GM21526 (cell line): ENCODE measurements at regions not wholly inside any gene's neighbourhood (a gene's known extent, or its start where the extent isn't known, plus 50 kb on each side); places are given as distances from the start of the nearest gene placed in this dataset.

Experiments
- ATAC-seq: cut with Tn5 transposase; IDR thresholded peaks from one replicate; pipeline ENCODE4 v1.9.1; 2021; ENCODE audit warnings: moderate library complexity; ENCODE audit not compliant: unreplicated experiment, low FRiP score

DNA sequence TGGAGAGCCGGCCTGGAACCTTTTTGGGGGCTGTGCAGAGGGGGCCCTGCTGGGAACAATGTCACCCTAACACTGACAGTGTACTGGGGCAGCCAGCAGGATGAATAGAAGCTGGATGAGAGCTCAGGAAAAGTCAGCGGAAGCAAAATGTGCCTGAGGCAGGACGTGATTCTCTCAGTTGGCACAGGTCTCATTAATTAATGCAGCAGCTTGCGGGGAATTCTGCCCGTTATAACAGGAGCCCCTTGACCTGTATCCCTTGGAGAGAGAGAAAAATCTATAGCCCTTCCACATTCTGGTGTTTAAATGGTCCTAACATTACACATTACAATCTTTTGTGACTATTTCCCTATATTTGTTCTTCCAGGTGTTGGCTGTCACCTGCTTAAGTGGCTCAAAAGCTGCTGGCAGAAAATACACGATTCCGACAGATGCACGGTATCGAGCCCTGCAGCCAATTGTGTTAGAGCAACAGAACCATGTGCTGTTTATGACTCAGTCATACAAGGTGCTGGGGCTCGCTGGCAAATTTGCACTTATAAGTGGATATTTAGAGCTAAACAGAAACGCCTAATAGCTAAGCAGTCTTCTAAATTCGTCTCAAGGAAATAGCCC lies 854.7 kb downstream of the AACS start:
- no peak for ATAC-seq

DNA sequence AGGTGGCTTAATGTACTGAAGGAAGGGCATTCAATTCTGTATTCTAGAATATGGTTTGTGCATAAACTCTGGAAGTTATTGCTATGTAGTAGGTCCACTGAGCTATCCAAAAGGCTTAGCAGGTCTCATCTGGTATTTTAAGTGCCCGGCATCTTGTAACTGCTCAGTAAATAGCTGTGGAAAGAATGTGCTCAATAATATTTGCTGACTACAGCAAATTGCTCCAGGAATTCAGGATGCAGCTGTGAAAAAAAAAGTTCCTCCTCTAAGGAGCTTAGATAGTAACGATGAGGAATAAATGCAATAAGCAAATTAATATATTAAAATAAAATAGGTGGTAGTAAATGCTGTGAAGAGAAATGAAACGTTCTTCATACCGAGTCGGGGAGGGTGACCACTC lies 857.1 kb downstream of the AACS start:
- ATAC-seq: no peak

DNA sequence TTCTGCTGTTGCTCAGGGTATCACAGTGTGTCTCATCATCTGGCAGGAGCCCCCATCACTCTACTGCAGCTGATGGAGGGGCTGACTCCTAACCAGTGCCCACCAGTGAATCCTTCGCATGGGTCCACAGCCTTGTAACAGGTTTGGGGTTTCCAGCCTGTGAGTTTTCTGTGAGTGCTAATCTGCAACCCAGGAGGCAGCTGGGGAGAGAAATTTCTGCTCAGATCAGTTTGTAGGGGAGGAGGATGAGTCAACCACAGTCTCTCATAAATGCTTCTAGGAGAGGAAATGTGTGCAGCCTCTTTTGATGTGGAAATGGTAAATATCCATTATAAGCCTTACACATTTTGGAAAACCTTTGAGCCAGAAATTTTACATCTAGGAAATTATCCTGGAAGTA lies 871.3 kb downstream of the AACS start:
- no peak for ATAC-seq

DNA sequence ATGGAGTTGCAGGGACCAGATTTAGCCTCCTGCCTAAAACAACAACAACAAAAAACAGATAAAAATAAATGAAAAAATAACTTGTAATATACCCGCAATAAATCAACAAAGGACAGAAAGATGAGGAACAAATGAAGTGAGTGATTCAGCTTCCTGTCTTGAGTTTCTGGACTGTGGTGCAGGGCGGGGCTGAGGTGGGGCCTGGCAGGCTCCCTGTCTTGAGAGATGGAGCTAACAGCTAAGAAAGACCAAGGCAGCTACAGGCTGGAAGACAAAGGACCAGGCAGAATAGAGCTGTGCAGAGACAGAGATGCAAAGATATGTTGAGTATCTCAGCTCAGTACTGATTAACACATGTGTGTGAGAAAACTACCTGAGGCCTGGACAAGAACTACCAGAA lies 879.2 kb downstream of the AACS start:
- no peak for ATAC-seq

DNA sequence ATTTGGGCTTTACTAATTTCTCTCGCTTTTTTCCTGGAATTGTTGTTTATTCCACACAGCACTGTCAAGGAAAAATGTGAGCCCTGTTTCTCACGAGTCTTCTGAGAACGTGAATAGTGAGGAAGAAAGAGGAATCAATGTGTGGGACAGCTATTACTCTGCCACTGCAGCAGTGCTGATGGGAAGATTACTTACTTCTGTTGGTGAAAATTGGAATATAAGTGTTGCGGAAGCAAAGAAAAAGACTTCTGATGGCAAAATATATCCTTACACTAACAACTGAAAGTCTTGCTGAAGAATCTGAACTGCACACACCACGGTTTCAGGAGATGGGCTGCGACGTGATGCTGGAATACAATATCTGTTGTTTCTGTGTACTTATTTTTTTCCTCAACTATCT lies 884.2 kb downstream of the AACS start:
- no peak for ATAC-seq

DNA sequence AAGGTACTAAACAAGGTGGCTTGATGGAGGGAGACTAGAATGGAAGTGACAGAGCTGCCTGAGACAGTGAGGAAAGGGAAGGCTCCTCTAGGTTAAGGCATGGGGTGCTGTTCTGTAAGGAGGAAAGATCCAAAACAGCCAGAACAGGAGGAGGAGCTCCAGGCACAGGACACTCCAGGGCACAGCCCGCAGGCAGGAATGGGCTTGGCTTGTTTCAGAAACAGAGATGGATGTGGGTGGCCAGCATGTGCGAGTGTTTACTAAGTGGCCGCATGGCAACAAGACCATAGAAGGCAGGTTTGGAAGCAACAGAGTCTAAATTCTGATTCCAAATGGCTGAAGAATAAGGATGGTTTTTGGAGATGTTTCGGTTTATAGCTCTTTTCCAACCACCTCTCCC lies 889.1 kb downstream of the AACS start:
- ATAC-seq: no peak

DNA sequence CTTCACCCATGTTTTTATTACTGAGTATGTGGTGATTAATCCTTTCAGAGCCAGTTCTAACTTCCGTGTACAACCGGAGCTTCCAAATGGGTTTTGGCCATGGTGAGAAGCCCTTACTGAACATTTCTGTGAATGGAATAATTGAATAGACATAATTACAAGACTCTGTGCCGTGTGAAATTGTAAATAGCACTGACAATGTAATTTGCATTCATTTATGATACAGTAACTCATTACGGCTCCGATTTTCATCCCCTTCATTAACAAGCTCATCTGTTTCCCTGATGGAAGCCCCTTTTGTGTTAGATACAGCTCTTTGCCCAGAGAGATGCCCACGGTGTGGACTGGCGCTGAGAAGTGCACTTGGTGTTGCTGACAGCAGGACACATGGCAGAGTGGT lies 891.0 kb downstream of the AACS start:
- ATAC-seq: no peak

DNA sequence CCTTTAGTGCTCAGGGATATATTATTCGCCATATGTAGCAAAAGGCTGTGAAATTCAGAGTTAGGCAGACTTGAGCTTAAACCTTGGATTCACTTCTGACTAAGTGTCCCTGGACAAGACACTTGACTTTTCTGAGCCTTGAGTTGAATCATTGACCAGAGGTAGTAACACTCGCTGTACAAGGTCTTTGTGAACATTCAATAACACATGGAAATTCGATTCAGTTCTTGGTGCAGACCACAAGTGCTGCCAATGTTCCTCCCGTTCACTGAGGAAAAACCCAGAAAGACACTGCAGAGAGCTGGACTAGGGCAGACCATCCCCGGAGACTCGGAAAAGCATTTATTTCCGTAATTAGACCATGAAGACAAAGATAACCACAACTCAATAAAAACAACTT lies 901.4 kb downstream of the AACS start:
- no peak for ATAC-seq

DNA sequence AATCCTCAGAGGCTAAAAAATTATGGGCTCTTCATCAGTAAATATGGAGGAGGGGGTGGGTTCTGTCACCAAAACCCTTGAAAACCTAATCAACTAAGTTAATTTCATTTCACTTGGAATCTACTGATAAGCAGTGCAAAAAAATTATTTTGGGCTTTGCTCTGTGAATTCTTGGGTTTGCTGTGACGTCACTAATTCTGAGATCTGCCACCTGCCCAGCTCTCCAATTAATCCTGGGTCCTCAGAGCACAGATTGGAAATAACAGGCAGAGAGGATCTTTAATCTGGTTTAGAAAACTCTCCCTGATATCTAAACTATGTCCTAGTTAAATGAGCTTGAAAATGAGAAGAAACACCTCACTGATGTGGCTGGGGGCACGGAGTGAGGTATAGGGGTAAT lies 903.2 kb downstream of the AACS start:
- no peak for ATAC-seq

DNA sequence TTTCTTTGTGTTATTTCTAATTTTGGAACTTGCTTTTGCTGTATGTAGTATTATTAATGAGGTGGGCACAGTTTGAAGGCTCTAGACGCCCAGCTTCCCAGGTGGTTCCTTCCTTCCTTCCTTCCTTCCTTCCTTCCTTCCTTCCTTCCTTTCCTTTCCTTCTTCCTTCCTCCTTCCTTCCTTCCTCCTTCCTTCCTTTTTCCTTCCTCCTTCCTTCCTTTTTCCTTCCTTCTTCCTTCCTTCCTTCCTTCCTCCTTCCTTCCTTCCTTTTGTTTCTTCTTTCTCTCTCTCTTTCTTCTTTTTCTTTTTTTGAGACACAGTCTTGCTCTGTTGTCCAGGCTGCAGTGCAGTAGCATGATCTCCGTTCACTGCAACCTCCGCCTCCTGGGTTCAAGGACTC lies 906.7 kb downstream of the AACS start:
- ATAC-seq: no peak

DNA sequence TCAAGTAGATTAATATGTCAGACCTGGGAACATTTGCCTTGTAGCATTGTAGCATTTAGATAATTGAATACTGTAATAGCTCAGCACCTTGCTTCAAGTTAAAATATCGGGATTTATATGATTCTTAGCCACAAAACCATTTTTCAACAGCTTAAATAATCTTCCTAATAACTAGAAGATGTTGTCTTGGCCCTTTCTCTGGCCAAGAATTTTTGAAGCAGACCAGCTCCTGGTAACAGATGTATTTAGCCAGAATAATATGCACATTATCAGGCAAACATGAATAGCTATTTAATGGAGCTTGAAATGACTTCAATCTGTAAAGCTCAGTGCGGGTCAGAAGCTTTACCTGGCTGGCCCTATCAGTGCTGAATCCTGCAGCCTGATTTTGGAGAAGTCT lies 913.1 kb downstream of the AACS start:
- ATAC-seq: no peak

DNA sequence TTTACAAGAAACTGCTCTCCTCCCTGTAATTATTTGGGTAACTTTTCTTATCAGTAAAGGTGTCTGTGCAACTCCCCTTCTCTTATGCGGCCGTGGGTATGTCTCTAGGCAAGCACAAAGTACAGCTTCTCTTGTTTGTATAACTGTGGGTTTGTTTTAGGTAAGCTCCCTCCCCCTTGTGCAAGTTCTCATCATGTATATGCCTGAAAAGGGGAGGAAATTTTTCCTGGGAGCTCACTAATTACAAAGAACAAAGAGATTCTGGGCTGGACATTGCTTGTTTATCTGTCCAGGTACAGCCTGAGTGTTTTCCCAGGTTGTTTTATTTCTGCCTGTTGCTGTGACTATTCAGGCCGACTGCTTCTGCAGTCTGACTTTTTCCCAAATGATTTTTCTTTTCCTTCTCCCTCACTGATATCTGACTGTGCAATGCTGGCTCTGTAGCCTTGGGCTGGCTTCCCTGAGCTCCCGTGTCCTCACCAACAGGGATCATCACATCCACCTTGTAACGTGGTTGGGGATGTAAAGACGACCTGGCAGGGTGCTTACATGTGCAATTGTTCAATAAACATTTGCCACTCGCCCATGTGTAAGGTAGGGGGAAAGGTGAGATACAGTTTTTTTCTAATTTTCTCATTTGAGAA lies 916.5 kb downstream of the AACS start:
- ATAC-seq: no peak

DNA sequence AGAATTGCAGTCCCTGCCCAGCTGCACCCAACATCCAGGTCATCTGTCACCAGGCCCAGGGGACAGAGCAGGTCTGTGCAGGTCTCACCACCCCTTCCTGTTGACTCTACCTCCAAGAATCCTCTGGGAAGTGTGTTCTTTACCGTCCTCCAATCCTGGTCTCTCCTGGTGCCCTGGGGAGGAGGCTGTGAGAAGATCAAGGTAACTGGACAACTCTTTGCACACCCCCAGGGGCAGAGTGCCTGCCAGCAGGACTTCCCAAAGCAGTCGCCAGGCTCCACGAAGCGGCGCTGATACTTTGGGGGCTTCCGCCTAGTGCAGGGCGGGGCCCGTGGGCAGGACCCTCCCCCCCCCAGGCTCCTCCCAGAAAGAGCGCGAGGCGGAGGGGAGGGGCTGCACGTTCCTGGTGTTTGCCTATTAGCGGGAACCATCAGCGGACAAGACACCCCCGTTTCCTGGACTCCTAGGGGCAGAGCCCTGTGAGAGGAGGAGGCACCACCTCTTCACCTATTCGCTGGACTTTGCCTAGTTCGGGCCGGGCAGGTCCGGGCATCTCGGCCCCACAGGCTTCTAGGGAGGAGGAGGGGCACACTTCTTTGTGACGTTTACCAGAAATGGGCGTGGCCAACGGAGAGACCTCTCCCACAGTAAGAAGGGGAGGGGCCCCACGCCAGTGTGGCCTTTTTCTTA lies 918.0 kb downstream of the AACS start:
- no peak for ATAC-seq

DNA sequence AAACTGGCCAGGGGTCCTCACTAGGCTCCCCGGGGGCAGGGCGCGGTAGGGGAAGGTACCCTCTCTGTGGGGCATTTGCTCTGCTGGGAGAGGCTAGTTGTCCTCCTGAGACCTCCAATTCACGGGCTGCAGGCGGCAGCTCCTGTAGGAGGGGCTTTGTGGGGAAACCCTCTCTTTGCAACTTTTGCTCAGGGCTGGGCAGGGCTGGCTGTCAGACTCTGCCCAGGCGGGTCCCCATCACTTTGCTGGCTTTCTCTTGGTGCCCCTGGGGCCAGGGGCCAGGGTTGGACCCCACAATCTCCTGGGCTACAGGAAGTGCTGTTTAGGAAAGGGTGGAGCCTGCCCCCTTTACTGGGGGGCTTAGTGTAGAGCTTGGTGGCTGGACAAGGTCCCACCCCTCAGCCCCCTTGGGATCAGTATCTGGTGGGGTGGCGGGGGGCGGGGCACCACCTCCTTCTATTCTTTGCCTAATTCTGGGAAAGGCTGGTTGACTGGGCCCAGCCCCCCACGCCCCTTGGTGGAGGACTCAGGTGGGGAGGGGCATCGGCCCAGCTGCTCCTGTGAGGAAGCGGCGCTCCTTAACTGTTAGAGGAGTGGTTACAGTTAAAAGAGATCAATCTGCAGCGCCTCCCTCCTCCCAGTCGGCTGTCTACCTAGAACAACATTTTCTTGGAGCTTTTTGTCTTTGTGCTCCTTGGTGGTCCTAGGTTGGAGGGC lies 918.7 kb downstream of the AACS start:
- no peak for ATAC-seq

DNA sequence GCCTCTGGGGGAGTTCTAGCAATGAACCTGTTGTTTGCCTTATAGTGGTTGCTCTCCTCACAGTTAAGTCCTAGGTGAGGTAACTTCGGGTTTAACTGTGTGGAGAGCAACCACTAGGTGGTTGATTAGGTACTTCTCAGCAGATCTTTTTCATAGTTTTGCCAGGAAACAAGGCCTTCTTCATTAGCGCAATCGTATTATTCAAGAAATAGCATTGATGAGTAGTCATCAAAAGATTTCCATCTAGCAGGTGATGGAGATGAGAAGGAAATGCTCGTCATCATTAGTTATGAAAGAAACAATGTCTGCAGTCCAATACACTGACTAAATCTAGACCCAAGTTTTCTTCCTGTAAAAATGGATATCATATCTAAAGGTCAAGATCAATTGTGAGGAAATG lies 923.3 kb downstream of the AACS start:
- no peak for ATAC-seq

DNA sequence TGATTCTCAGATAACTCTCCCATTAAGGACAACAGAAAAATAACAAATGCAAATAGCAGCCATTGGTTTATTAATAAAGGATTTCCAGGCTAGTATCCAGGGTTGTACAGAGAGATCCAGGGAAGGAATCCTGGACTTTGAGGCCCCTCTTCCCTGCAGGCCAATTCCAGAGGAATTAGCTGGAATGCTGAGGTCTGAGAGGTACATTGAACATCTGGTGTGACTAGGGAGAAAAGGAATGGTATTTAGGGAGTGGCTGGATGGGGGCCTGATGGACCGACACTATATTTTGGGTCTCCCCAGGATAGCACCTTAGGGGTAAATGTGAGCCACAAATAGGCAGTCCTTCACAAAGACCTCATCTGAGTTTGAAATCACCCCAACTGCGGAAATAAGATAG lies 924.5 kb downstream of the AACS start:
- ATAC-seq: no peak

DNA sequence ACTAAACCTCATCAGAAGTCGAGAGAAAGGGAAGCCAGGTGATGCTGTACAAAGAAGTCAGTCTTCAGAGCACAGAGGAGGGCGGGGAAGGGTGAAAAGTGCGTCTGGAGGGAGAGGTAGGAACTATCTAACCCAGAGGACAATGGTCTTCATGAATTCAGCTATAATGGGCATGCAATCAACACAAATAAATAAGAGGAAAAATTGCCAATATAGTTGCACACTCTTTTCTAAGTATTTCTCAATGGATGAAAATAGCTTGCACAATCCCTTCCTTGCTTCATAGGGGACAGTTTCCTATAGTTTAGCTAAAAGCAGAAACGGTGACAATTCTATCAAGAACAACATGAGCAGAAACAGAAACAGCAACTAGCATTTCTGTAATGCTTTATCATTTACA lies 931.2 kb downstream of the AACS start:
- no peak for ATAC-seq

DNA sequence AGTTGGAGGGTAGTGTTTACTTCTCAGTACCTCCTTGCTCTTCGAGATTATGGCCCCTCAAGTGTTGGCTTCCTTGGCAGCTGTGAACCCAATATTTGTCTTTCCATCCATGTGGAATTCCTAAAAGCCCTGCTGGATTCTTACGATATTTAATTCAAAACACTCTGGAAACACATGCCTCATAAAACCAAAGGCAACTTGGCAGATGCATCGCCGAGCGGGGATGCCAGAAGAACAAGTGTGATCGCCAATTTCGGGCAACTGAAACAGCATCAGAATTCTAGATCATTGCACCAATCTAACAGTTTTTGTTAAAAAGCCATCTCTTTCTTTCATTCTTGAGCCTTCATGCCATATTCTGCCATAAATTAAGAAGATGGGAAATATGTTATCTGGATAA lies 934.4 kb downstream of the AACS start:
- no peak for ATAC-seq

DNA sequence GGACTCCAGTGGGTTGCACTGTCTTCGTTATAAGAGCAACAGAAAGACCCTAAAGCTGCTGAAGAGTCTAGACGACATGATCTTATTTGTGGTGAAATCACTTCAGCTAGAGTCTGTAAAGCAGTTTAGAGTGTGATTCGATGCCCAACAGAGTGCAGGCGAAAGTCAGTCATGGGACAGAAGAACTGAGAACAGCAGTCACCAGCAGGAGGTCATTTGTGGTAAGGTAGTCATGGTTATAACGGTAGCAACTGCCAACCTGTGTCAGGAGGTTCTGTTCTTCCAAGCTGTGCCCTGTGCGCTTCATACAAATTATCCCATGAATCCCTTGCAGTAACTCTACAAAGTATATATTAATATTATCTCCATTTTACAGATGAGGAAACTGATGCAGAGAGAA lies 954.1 kb downstream of the AACS start:
- ATAC-seq: no peak

DNA sequence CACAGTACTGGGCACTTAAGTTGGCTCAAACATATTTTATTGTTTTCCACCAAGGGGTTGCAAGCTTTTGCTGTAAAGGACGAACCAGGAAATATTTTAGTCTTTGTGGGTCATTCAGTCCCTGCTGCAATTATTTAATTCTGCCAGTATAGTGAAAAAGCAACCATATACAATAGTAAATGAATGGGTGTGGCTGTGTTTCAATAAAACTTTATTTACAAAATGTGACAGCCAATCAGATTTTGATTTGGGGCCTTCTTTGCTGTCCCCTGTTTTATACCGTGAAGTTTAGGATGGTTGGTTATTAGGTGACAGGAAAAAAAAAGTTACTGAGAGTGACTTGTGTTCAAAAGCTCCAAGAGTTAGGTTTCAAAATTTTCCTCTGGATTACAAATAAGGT lies 956.4 kb downstream of the AACS start:
- no peak for ATAC-seq

DNA sequence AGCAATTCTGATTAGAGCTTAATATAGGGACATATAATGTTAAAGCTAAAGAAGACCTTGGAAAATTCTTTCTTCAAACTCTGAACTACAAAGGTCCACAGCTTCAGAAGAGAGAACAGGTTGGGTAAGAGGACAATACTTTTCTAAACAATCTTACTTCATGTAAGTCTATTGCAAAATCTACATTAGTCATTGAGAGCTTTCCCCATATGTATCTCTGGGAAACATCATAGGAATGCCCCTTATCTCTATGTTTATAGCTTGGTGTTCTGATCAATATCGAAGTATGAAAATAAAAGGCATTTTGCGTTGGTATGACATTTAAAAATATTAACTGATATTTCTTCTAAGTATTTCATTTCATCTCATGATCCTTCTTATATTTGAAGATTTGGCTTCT lies 962.6 kb downstream of the AACS start:
- no peak for ATAC-seq

DNA sequence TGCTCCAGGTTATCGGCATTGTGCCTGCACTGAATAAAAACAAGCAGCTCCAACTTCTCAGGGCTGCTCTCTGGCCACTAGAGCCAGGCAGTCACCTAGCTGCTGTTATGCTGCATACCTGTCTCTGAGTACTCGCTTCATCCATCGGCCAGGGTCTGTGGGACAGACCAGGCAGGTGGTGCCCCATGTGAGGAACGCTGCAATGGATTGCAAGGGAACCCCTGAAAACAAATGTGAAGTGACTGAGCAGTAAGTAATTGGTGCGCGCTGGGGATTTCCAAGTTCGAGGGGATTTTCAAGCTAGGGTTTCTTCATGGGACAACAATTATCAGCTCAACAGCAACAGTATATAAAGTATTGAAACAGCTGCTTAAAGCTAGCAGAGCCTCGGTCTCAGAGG lies 965.3 kb downstream of the AACS start:
- ATAC-seq: no peak
